Osteoblast (primary cell): ENCODE measurements at regions not wholly inside any gene's neighbourhood (a gene's known extent, or its start where the extent isn't known, plus 50 kb on each side); places are given as distances from the start of the nearest gene placed in this dataset.

Experiments
- DNase-seq: peaks from one replicate; pipeline ENCODE4 v3.0.0; 2011; ENCODE audit warnings: low spot score, mixed read lengths; ENCODE audit not compliant: insufficient read length; ENCODE audit errors: missing footprints
- H2AFZ ChIP-seq: 2 replicates; pipeline ENCODE4 v1.6.0; 2011; ENCODE audit warnings: mild to moderate bottlenecking, low read length
- H3K27ac ChIP-seq: 2 replicates; pipeline ENCODE4 v1.5.1; 2011; ENCODE audit warnings: mild to moderate bottlenecking, low read depth, low read length, moderate library complexity
- H3K27me3 ChIP-seq: 2 replicates; pipeline ENCODE4 v1.6.0; 2012; ENCODE audit warnings: mild to moderate bottlenecking, control low read depth, inconsistent platforms, low read length, moderate library complexity; ENCODE audit not compliant: insufficient read depth
- H3K36me3 ChIP-seq: 2 replicates; pipeline ENCODE4 v1.5.1; 2011; ENCODE audit warnings: mild to moderate bottlenecking, low read length, control low read depth, moderate library complexity; ENCODE audit not compliant: insufficient read depth
- H3K4me1 ChIP-seq: 2 replicates; pipeline ENCODE4 v1.5.1; 2011; ENCODE audit warnings: mild to moderate bottlenecking, low read length, control low read depth, moderate library complexity; ENCODE audit not compliant: insufficient read depth
- H3K4me2 ChIP-seq: 2 replicates; pipeline ENCODE4 v1.6.0; 2011; ENCODE audit warnings: mild to moderate bottlenecking, low read length; ENCODE audit not compliant: insufficient read depth
- H3K4me3 ChIP-seq: fragments of 200-600 bp; sonication (generic); 3 replicates; pipeline ENCODE4 v1.5.1; 2012; ENCODE audit warnings: mild to moderate bottlenecking, low read length, inconsistent platforms; ENCODE audit not compliant: insufficient read depth
- H3K79me2 ChIP-seq: 2 replicates; pipeline ENCODE4 v1.6.0; 2012; ENCODE audit warnings: mild to moderate bottlenecking, low read length, control low read depth, inconsistent platforms; ENCODE audit not compliant: insufficient read depth
- H3K9me3 ChIP-seq: 2 replicates; pipeline ENCODE4 v1.5.1; 2011; ENCODE audit warnings: low read depth, low read length, control low read depth
- H4K20me1 ChIP-seq: 2 replicates; pipeline ENCODE4 v1.6.0; 2012; ENCODE audit warnings: mild to moderate bottlenecking, low read length, control low read depth; ENCODE audit not compliant: insufficient read depth
- TF ChIP-seq, protein P1 (sequence below): IDR thresholded peaks from 2 replicates; pipeline ENCODE4 v1.5.1; 2011; ENCODE audit warnings: mild to moderate bottlenecking, low read depth, low read length, moderate library complexity; ENCODE audit errors: extremely low read depth

DNA sequence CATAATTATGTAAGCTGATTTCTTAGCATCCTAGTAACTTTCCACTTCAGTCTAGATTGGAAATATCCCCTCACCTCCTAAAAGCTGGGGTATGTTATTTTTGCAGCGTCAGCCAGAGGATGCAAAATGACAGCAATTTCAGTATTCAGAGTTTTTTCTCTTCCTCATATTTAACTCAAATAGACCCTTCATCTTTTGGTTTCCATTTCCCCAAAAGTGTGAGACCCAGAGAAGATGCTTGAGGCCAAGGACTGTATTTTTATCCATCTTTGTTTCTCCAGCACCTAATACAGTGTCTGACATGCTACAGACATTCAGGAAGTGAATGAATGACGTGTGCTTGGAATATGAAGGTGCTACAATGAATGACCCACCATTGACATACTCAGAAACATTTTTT lies 75.5 kb upstream of the RANBP3L start:
- H4K20me1 ChIP-seq, result no peaks in the 10 kb centered on the region
- no peak overlapping the region for H2AFZ ChIP-seq
- peak; percentile 53 for DNase-seq
- no peaks in the 10 kb centered on the region for H3K36me3 ChIP-seq
- H3K79me2 ChIP-seq, result no peaks in the 10 kb centered on the region
- TF ChIP-seq, protein P1, sequence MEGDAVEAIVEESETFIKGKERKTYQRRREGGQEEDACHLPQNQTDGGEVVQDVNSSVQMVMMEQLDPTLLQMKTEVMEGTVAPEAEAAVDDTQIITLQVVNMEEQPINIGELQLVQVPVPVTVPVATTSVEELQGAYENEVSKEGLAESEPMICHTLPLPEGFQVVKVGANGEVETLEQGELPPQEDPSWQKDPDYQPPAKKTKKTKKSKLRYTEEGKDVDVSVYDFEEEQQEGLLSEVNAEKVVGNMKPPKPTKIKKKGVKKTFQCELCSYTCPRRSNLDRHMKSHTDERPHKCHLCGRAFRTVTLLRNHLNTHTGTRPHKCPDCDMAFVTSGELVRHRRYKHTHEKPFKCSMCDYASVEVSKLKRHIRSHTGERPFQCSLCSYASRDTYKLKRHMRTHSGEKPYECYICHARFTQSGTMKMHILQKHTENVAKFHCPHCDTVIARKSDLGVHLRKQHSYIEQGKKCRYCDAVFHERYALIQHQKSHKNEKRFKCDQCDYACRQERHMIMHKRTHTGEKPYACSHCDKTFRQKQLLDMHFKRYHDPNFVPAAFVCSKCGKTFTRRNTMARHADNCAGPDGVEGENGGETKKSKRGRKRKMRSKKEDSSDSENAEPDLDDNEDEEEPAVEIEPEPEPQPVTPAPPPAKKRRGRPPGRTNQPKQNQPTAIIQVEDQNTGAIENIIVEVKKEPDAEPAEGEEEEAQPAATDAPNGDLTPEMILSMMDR, result no peak
- no peaks in the 10 kb centered on the region for H3K27me3 ChIP-seq
- no peaks in the 10 kb centered on the region for H3K9me3 ChIP-seq
- H3K4me1 ChIP-seq, result peaks cover 38% of the 10 kb centered on the region
- H3K4me3 ChIP-seq, result no peak overlapping the region
- H3K4me2 ChIP-seq, result no peak overlapping the region
- no peak overlapping the region for H3K27ac ChIP-seq

DNA sequence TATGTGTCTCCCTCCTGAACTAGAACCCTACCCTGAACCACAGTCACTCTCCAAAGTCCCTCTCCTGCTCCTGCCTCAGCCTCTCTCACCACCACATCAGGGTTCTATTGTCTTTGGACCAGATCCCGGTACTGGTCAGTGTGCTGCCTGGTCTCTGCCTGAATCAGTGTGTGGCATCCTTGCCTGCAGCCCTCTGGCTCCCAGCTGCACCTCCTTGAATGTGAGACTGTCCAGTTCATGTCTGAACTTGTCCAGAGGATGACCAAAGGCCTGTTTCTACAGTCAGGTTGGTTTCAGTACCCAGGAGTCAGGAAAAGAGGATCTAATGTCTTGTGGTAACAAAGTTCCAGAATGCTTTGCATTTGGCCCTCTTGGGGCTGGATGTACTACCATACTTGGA lies 76.8 kb upstream of the RANBP3L start:
- TF ChIP-seq, protein P1, result no peak
- peak overlapping the region; percentile 73 for H2AFZ ChIP-seq
- no peak overlapping the region for H3K4me3 ChIP-seq

GRCh38 chr5:36382890-36383289 lies 81.2 kb upstream of the RANBP3L start:
- Histone ChIP-seq H3K4me3 (no peak overlapping the region), H3K27ac (no peak overlapping the region), H3K4me2 (no peak overlapping the region), H3K4me1 (peaks cover 12% of the 10 kb centered on the region), H3K9me3 (no peaks in the 10 kb centered on the region), H4K20me1 (no peaks in the 10 kb centered on the region), H3K27me3 (no peaks in the 10 kb centered on the region), H3K79me2 (no peaks in the 10 kb centered on the region), H2AFZ (no peak overlapping the region), H3K36me3 (no peaks in the 10 kb centered on the region)
- DNase-seq, result no peak
- TF ChIP-seq, protein P1, result no peak

More for the DNA sequence above, 76.8 kb upstream of the RANBP3L start:
- Histone ChIP-seq H3K9me3 (no peaks in the 10 kb centered on the region), H3K4me1 (peaks cover 31% of the 10 kb centered on the region), H3K4me2 (no peak overlapping the region), H3K79me2 (no peaks in the 10 kb centered on the region), H3K27me3 (no peaks in the 10 kb centered on the region), H4K20me1 (no peaks in the 10 kb centered on the region), H3K36me3 (no peaks in the 10 kb centered on the region), H3K27ac (peak overlapping the region; percentile 4)
- DNase-seq, result peak; percentile 11

- Histone ChIP-seq H3K36me3 (no peaks in the 10 kb centered on the region), H3K4me3 (no peak overlapping the region), H3K4me2 (no peak overlapping the region), H3K79me2 (no peaks in the 10 kb centered on the region), H3K27ac (no peak overlapping the region), H3K4me1 (peaks cover 1% of the 10 kb centered on the region), H3K27me3 (no peaks in the 10 kb centered on the region), H3K9me3 (no peaks in the 10 kb centered on the region), H2AFZ (no peak overlapping the region), H4K20me1 (no peaks in the 10 kb centered on the region)
- no peak for DNase-seq
- TF ChIP-seq, protein P1, result no peak
These were observed 82.2 kb upstream of the RANBP3L start for GRCh38 chr5:36383942-36384341.
